ENCODE measurements at regions not wholly inside any gene's neighbourhood (a gene's known extent, or its start where the extent isn't known, plus 50 kb on each side); places are given as distances from the start of the nearest gene placed in this dataset.
"Not testable (repeated sequence)": the region's sequence is repeated elsewhere in the genome, so short reads cannot be mapped to it uniquely, and the experiment has no call there.

GRCh38 chr10:57579926-57580325, 687.8 kb downstream of the IPMK start:
- Histone ChIP-seq H3K9me3 (ENCODE audit: low read length) (0 out of 2 replicates have a peak, but pooled peaks cover 6% of the 10 kb centered on the region), H3K9me2 (ENCODE audit: insufficient read depth, low read length) (no peaks in the 10 kb centered on the region), H4K20me1 (ENCODE audit: insufficient read depth, low read length) (no peaks in the 10 kb centered on the region), H3K4me3 (ENCODE audit: low read depth, low read length, poor library complexity, severe bottlenecking) (no peak overlapping the region), H3K27ac (ENCODE audit: low read depth, low read length, poor library complexity, severe bottlenecking) (no peak overlapping the region), H3K36me3 (ENCODE audit: insufficient read depth, low read length) (no peaks in the 10 kb centered on the region), H3K4me2 (ENCODE audit: low read length) (no peak overlapping the region), H3K4me1 (ENCODE audit: insufficient read depth, low read length, poor library complexity, severe bottlenecking) (no peaks in the 10 kb centered on the region), H2AFZ (ENCODE audit: low read length) (no peak overlapping the region), H3K79me2 (ENCODE audit: insufficient read depth, low read depth, low read length) (no peaks in the 10 kb centered on the region)
- TF ChIP-seq CTCF (conservative IDR thresholded peaks at IDR 0.05; ENCODE audit: low read length): peak; percentile 48; the same call in 1 of the 2 replicates
- no peak for TF ChIP-seq EZH2phosphoT487 (IDR thresholded peaks at IDR 0.05; ENCODE audit: borderline replicate concordance, low read depth, low read length)
- ChIA-PET POLR2A (interaction anchor here (0.7 kb wide), 1 partner anchor 1825 kb away, joined by 3 read pairs; no protein-coding TSS in a partner anchor), CTCF (ENCODE audit: unreplicated experiment) (no interaction called here)
- intact Hi-C loops (cut with micrococcal nuclease; ENCODE audit: unreplicated experiment): no loop called here
- BruUV-seq (replicated peaks): no TSS peak
- peak; percentile 8 for DNase-seq (ENCODE audit: low spot score)

GRCh38 chr10:57562211-57562610, 705.5 kb downstream of the IPMK start:
- H3K4me3 ChIP-seq (ENCODE audit: low read depth, low read length, poor library complexity, severe bottlenecking): no peak overlapping the region
- ChIA-PET POLR2A (interaction anchor here (0.6 kb wide), 1 partner anchor 83 kb away, joined by 5 read pairs; no protein-coding TSS in a partner anchor), CTCF (ENCODE audit: unreplicated experiment) (no interaction called here)
- no peak overlapping the region for H3K27ac ChIP-seq (ENCODE audit: low read depth, low read length, poor library complexity, severe bottlenecking)
- no peak overlapping the region for H2AFZ ChIP-seq (ENCODE audit: low read length)
- intact Hi-C loops (cut with micrococcal nuclease; ENCODE audit: unreplicated experiment): no loop called here
- H3K9me2 ChIP-seq (ENCODE audit: insufficient read depth, low read length): no peaks in the 10 kb centered on the region
- no peak overlapping the region for H3K4me2 ChIP-seq (ENCODE audit: low read length)
- H4K20me1 ChIP-seq (ENCODE audit: insufficient read depth, low read length): no peaks in the 10 kb centered on the region
- no peak for DNase-seq (ENCODE audit: low spot score)
- H3K4me1 ChIP-seq (ENCODE audit: insufficient read depth, low read length, poor library complexity, severe bottlenecking): no peaks in the 10 kb centered on the region
- no TSS peak for BruUV-seq (replicated peaks)
- no peaks in the 10 kb centered on the region for H3K79me2 ChIP-seq (ENCODE audit: insufficient read depth, low read depth, low read length)
- no peak for TF ChIP-seq CTCF (conservative IDR thresholded peaks at IDR 0.05; ENCODE audit: low read length)
- no peak for TF ChIP-seq EZH2phosphoT487 (IDR thresholded peaks at IDR 0.05; ENCODE audit: borderline replicate concordance, low read depth, low read length)
- H3K36me3 ChIP-seq (ENCODE audit: insufficient read depth, low read length): no peaks in the 10 kb centered on the region
- no peaks in the 10 kb centered on the region for H3K9me3 ChIP-seq (ENCODE audit: low read length)

- intact Hi-C loops (cut with micrococcal nuclease; ENCODE audit: unreplicated experiment); H3K9me3 ChIP-seq (ENCODE audit: low read length); H3K27ac ChIP-seq (ENCODE audit: low read depth, low read length, poor library complexity, severe bottlenecking); H2AFZ ChIP-seq (ENCODE audit: low read length); H3K4me3 ChIP-seq (ENCODE audit: low read depth, low read length, poor library complexity, severe bottlenecking); BruUV-seq (replicated peaks); POLR2A ChIA-PET; H3K79me2 ChIP-seq (ENCODE audit: insufficient read depth, low read depth, low read length); H3K4me2 ChIP-seq (ENCODE audit: low read length); H4K20me1 ChIP-seq (ENCODE audit: insufficient read depth, low read length); H3K4me1 ChIP-seq (ENCODE audit: insufficient read depth, low read length, poor library complexity, severe bottlenecking); CTCF ChIA-PET (ENCODE audit: unreplicated experiment); H3K36me3 ChIP-seq (ENCODE audit: insufficient read depth, low read length); DNase-seq (ENCODE audit: low spot score); H3K9me2 ChIP-seq (ENCODE audit: insufficient read depth, low read length): not testable (repeated sequence)
Observed at GRCh38 chr10:57551774-57552173, 715.9 kb downstream of the IPMK start.
